Thyroid gland (tissue), 4 donors: ENCODE measurements at regions not wholly inside any gene's neighbourhood (a gene's known extent, or its start where the extent isn't known, plus 50 kb on each side); places are given as distances from the start of the nearest gene placed in this dataset. TPM values are rescaled to one million over a fixed set of nuclear protein-coding genes. Genes with fewer than 3 reads are reported as not detected.

ENCODE experiments used
- DNase-seq, 2 donors: peaks; one replicate each; pipeline ENCODE4 v3.0.0-alpha.2; 2019
- H3K27ac ChIP-seq, 3 donors: fragments of 200-600 bp; sonication (generic); 1 replicate in 2 of 3; 2 replicates in 1 of 3; pipeline ENCODE4 v1.5.1; 2016 to 2019; ENCODE audit warnings: mild to moderate bottlenecking in 1 of 3, moderate library complexity in 1 of 3
- H3K27me3 ChIP-seq: fragments of 200-600 bp; sonication (generic); one replicate; pipeline ENCODE4 v1.5.1; 2019
- H3K36me3 ChIP-seq, 2 donors: fragments of 200-600 bp; sonication (generic); one replicate each; pipeline ENCODE4 v1.5.1; 2016 to 2019
- H3K4me1 ChIP-seq, 2 donors: fragments of 200-600 bp; sonication (generic); one replicate each; pipeline ENCODE4 v1.5.1; 2017 to 2019
- H3K4me3 ChIP-seq, 3 donors: fragments of 200-600 bp; sonication (generic); replicated peaks in 1 of 3; 1 replicate in 2 of 3; 2 replicates in 1 of 3; pipeline ENCODE4 v1.5.1; 2016; ENCODE audit warnings: mild to moderate bottlenecking in 1 of 3
- H3K9me3 ChIP-seq: fragments of 200-600 bp; sonication (generic); one replicate; pipeline ENCODE4 v1.5.1; 2017
- POLR2A ChIP-seq, 2 donors: fragments of 450-650 bp; IDR thresholded peaks; one replicate each; pipeline ENCODE4 v1.6.1; 2017; ENCODE audit warnings: antibody characterized with exemption in 2 of 2, mild to moderate bottlenecking in 2 of 2, moderate library complexity in 1 of 2
- intact Hi-C: fragments of 100-400 bp; cut with DNase I; formaldehyde crosslinking; loops from one replicate; pipeline ENCODE4 v1.15.1; 2023
- small RNA-seq: library from RNA; depleted of rRNA; stranded (forward); fragments of <200 nt; gene quantifications from one replicate; pipeline ENCODE3, GENCODE V24; 2016
- TF ChIP-seq, protein P1 (sequence below), 6 experiments: fragments of 200-600 bp in 3 of 6; fragments of 450-650 bp in 3 of 6; sonication (generic) in 3 of 6; IDR thresholded peaks; one replicate each; pipeline ENCODE4 v1.5.1; 2016 to 2019; ENCODE audit warnings: antibody characterized with exemption in 6 of 6, mild to moderate bottlenecking in 2 of 6, inconsistent platforms in 1 of 6, moderate library complexity in 1 of 6

DNA sequence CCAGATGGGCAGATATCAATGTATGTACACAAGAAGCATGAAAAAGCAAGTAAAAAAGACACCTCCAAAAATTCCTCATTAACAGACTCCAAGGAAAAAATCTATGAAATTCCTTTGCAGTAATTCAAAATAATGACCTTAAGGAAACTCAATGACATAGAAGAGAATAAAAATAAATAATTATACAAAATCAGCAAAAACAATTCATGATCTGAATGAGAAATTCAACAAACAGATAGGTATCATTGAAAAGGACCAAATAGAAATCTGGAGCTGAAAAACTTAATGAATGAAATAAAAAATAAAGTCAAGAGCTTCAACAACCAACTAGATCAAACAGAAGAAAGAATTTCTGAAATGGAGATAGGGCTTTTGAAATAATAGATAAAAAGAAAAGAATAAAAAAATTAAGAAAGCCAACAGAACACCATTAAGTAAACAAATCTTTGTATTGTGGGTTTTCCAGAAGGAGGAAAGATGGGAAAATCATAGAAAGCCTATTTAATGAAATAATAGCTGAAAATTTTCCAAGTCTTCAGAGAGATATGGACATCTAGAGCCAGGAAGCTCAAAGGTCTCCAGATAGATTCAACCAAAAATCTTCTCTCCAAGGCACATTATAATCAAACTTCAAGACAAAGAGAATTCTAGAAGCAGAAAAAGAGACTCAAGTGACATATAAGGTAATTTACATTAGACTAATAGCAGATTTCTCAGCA lies 52.0 kb upstream of the KCNK1 start:
- Histone ChIP-seq H3K4me1 (no peaks in the 10 kb centered on the region), H3K27me3 (no peaks in the 10 kb centered on the region), H3K9me3 (no peaks in the 10 kb centered on the region), H3K4me3 (no peak overlapping the region), H3K36me3 (no peaks in the 10 kb centered on the region), H3K27ac (no peak overlapping the region)
- TF ChIP-seq POLR2A (IDR thresholded peaks at IDR 0.05): no peak
- TF ChIP-seq, protein P1, sequence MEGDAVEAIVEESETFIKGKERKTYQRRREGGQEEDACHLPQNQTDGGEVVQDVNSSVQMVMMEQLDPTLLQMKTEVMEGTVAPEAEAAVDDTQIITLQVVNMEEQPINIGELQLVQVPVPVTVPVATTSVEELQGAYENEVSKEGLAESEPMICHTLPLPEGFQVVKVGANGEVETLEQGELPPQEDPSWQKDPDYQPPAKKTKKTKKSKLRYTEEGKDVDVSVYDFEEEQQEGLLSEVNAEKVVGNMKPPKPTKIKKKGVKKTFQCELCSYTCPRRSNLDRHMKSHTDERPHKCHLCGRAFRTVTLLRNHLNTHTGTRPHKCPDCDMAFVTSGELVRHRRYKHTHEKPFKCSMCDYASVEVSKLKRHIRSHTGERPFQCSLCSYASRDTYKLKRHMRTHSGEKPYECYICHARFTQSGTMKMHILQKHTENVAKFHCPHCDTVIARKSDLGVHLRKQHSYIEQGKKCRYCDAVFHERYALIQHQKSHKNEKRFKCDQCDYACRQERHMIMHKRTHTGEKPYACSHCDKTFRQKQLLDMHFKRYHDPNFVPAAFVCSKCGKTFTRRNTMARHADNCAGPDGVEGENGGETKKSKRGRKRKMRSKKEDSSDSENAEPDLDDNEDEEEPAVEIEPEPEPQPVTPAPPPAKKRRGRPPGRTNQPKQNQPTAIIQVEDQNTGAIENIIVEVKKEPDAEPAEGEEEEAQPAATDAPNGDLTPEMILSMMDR (IDR thresholded peaks at IDR 0.05): no peak
- intact Hi-C loops: no loop called here
- no peak for DNase-seq

Small RNA genes lying in the stretch of these regions (small RNA-seq; reads per million reads assigned to genes)
- not detected for gene RNU4-77P
